GF-D8 (cell line): ENCODE measurements at regions not wholly inside any gene's neighbourhood (a gene's known extent, or its start where the extent isn't known, plus 50 kb on each side); places are given as distances from the start of the nearest gene placed in this dataset.

Source experiments
- DNase-seq: peaks from one replicate; lab custom pipeline; 2025; lab: John Stamatoyannopoulos, UW

DNA sequence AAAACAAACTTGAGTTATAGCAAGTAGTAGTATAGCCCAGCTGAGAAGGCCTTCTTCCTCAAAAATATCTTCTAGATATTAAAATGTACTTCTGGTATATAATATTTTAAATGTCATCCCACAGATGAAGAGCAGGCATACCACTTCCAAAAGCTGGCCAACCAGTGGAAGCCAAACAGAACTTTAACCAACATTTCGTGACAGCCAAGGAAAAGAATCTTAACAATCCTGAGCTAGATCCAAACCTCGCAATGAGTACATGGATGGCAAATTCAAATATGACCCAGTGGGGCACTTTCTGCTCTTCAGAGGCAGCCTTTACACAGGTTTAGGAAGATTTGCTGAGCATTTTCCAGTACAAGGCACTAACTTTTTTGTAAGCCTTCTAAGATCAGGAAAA lies 91.8 kb upstream of the ACO1 start:
- no peak for DNase-seq

GRCh38 chr9:32293091-32293490 lies 91.4 kb upstream of the ACO1 start:
- DNase-seq: no peak

DNA sequence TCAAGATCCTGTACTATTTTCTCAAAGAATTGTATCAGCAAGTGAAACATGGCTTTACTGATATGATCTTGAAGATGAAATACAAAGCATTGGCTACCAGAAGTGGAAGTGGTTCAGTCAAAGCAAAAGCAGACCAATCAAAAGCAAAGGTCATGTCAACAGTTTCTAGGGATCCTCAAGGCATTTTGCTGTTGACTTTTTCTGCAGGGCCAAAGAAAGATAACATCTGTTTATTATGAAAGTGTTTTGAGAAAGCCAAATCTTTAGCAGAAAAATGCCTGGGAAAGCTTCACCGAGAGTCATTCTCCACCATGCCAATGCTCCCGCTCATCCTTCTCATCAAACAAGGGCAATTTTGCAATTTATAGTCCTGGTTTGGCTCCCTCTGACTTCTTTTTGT lies 90.3 kb upstream of the ACO1 start:
- DNase-seq: no peak

- no peak for DNase-seq
Observed at GRCh38 chr9:32300373-32300772, 84.1 kb upstream of the ACO1 start.

- no peak for DNase-seq
Observed at GRCh38 chr9:32304495-32304894, 79.9 kb upstream of the ACO1 start.

GRCh38 chr9:32306006-32306405 lies 78.4 kb upstream of the ACO1 start:
- no peak for DNase-seq

- DNase-seq: no peak
Observed at GRCh38 chr9:32319312-32319929, 65.0 kb upstream of the ACO1 start.

DNA sequence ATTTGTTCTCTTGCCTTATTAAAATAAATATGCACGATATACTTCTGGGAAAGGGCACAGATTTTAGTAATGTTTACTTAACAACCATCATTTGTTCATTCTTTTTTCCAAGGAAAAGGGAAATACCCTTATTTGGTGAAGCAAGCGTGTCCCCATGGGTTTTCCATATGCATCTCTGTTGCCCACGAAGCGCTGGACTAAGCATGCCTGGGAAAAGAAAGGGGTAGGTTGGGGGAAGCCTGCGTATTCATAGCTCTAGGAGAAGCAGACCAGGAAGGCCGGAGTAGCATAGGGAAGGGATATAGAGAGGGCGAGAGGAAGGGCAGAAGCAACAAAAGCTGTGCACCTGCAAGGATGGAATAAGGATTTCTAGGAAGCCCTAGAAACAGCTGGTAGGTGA lies 61.8 kb upstream of the ACO1 start:
- DNase-seq: no peak

GRCh38 chr9:32326146-32326545 lies 58.3 kb upstream of the ACO1 start:
- DNase-seq: no peak

DNA sequence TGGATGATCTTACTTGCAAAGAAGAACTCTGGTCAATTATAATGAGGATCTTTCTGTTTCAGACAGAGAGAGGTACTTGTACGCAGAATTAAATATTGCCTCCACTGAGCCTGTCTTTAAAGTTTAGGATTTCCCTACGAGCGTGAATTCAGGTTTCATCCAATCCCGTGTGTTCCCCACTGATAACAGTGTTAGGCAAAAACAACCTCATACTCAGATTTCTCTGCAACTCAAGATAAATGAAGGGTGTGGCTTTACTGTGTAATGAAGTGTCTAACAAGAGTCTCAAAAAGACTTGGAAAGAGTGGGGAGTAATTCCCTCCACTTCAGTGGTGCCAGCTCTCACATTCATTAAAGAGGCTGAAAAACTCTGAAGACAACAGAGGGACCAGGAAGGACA lies 53.2 kb upstream of the ACO1 start:
- no peak for DNase-seq

GRCh38 chr9:32334112-32334511 lies 50.3 kb upstream of the ACO1 start:
- no peak for DNase-seq
